Erythroblast (primary cell): ENCODE measurements at regions not wholly inside any gene's neighbourhood (a gene's known extent, or its start where the extent isn't known, plus 50 kb on each side); places are given as distances from the start of the nearest gene placed in this dataset.

ENCODE experiments used
- DNase-seq, 2 experiments: peaks; one replicate each; lab custom pipeline; 2025; lab: John Stamatoyannopoulos, UW
- GATA1 ChIP-seq: IDR thresholded peaks from 2 replicates; pipeline ENCODE4 v1.6.1; 2011; ENCODE audit warnings: low read depth, mild to moderate bottlenecking, control low read depth, low read length, moderate library complexity
- POLR2A ChIP-seq: IDR thresholded peaks from 2 replicates; pipeline ENCODE4 v1.6.1; 2011; ENCODE audit warnings: mild to moderate bottlenecking, low read length

GRCh38 chr18:41266616-41267015 lies 688.4 kb upstream of the PIK3C3 start:
- no peak for DNase-seq
- no peak for TF ChIP-seq POLR2A
- TF ChIP-seq GATA1: no peak

GRCh38 chr18:41266204-41266603 lies 688.8 kb upstream of the PIK3C3 start:
- TF ChIP-seq POLR2A: no peak
- TF ChIP-seq GATA1: no peak

GRCh38 chr18:41265047-41265446 lies 690.0 kb upstream of the PIK3C3 start:
- DNase-seq: no peak
- TF ChIP-seq POLR2A (no peak), GATA1 (no peak)

More at GRCh38 chr18:41266204-41266603, 688.8 kb upstream of the PIK3C3 start:
- no peak for DNase-seq

- TF ChIP-seq POLR2A (no peak), GATA1 (no peak)
- DNase-seq: no peak
Measured at GRCh38 chr18:41263956-41264355, 691.1 kb upstream of the PIK3C3 start.

- TF ChIP-seq POLR2A (no peak), GATA1 (no peak)
- DNase-seq: no peak
Measured at GRCh38 chr18:41262688-41263087, 692.3 kb upstream of the PIK3C3 start.

GRCh38 chr18:41244591-41245037 lies 710.4 kb upstream of the PIK3C3 start:
- TF ChIP-seq POLR2A: no peak
- no peak for TF ChIP-seq GATA1
- no peak for DNase-seq

GRCh38 chr18:41237317-41237716 lies 717.7 kb upstream of the PIK3C3 start:
- no peak for DNase-seq
- TF ChIP-seq POLR2A (no peak), GATA1 (no peak)

GRCh38 chr18:41231681-41232080 lies 723.4 kb upstream of the PIK3C3 start:
- no peak for DNase-seq
- no peak for TF ChIP-seq GATA1
- TF ChIP-seq POLR2A: no peak

GRCh38 chr18:41227993-41228392 lies 727.0 kb upstream of the PIK3C3 start:
- no peak for DNase-seq

GRCh38 chr18:41226911-41227310 lies 728.1 kb upstream of the PIK3C3 start:
- TF ChIP-seq GATA1 (no peak), POLR2A (no peak)
- no peak for DNase-seq

More at GRCh38 chr18:41227993-41228392, 727.0 kb upstream of the PIK3C3 start:
- TF ChIP-seq POLR2A: no peak
- no peak for TF ChIP-seq GATA1

- TF ChIP-seq GATA1 (no peak), POLR2A (no peak)
- no peak for DNase-seq
Measured at GRCh38 chr18:41226186-41226585, 728.8 kb upstream of the PIK3C3 start.

GRCh38 chr18:41216341-41217003 lies 738.6 kb upstream of the PIK3C3 start:
- DNase-seq: no peak
- TF ChIP-seq GATA1: no peak
- TF ChIP-seq POLR2A: no peak

- no peak for TF ChIP-seq POLR2A
- TF ChIP-seq GATA1: no peak
- DNase-seq: no peak
Measured at GRCh38 chr18:41207706-41208105, 747.3 kb upstream of the PIK3C3 start.

- no peak for DNase-seq
Measured at GRCh38 chr18:41206341-41206830, 748.6 kb upstream of the PIK3C3 start.

GRCh38 chr18:41199212-41199611 lies 755.8 kb upstream of the PIK3C3 start:
- no peak for TF ChIP-seq GATA1
- DNase-seq: no peak

More at GRCh38 chr18:41206341-41206830, 748.6 kb upstream of the PIK3C3 start:
- TF ChIP-seq GATA1 (no peak), POLR2A (no peak)
